HFFc6 (cell line): ENCODE measurements at regions not wholly inside any gene's neighbourhood (a gene's known extent, or its start where the extent isn't known, plus 50 kb on each side); places are given as distances from the start of the nearest gene placed in this dataset.

ENCODE experiments used
- DNase-seq: peaks from one replicate; pipeline ENCODE4 v3.0.0-alpha.2; 2018
- H3K27ac Mint-ChIP-seq: 2 replicates; pipeline ENCODE4 v1.8.0; 2020; ENCODE audit warnings: mild to moderate bottlenecking, mixed read lengths
- H3K27me3 Mint-ChIP-seq: 2 replicates; pipeline ENCODE4 v1.8.0; 2021; ENCODE audit warnings: mild to moderate bottlenecking, moderate library complexity, mixed read lengths; ENCODE audit not compliant: insufficient read depth
- H3K36me3 Mint-ChIP-seq: 2 replicates; pipeline ENCODE4 v1.8.0; 2021; ENCODE audit warnings: low read depth, mixed read lengths
- H3K4me1 Mint-ChIP-seq: 2 replicates; pipeline ENCODE4 v1.8.0; 2020; ENCODE audit warnings: low read depth, mixed read lengths
- H3K4me3 Mint-ChIP-seq: 2 replicates; pipeline ENCODE4 v1.8.0; 2020; ENCODE audit warnings: mild to moderate bottlenecking, moderate library complexity, mixed read lengths
- H3K9me3 Mint-ChIP-seq: 2 replicates; pipeline ENCODE4 v1.8.0; 2020; ENCODE audit warnings: mild to moderate bottlenecking, mixed read lengths
- CTCF ChIP-seq: fragments of 200-600 bp; sonication (generic); IDR thresholded peaks from 2 replicates; pipeline ENCODE4 v1.5.0; 2021; ENCODE audit warnings: antibody characterized with exemption, mild to moderate bottlenecking

GRCh38 chr18:66346833-66347588 is 256.9 kb downstream of the CDH19 start:
- Mint-ChIP-seq H3K27me3 (no peaks in the 10 kb centered on the region; the same call in 1 of the 2 replicates), H3K36me3 (no peaks in the 10 kb centered on the region), H3K9me3 (peaks cover 11% of the 10 kb centered on the region), H3K4me3 (no peak overlapping the region), H3K27ac (no peak overlapping the region), H3K4me1 (no peaks in the 10 kb centered on the region)
- no peak for DNase-seq
- no peak for TF ChIP-seq CTCF

GRCh38 chr18:66344227-66344626 is 259.7 kb downstream of the CDH19 start:
- TF ChIP-seq CTCF: no peak

GRCh38 chr18:66342577-66342976 is 261.3 kb downstream of the CDH19 start:
- H3K4me1 Mint-ChIP-seq: no peaks in the 10 kb centered on the region
- H3K36me3 Mint-ChIP-seq: no peaks in the 10 kb centered on the region
- H3K27me3 Mint-ChIP-seq: no peaks in the 10 kb centered on the region; the same call in none of the 2 replicates
- no peak overlapping the region for H3K27ac Mint-ChIP-seq
- no peak overlapping the region for H3K4me3 Mint-ChIP-seq
- H3K9me3 Mint-ChIP-seq: peaks cover 21% of the 10 kb centered on the region
- no peak for DNase-seq
- TF ChIP-seq CTCF: no peak

More at GRCh38 chr18:66344227-66344626, 259.7 kb downstream of the CDH19 start:
- H3K27ac Mint-ChIP-seq: no peak overlapping the region
- no peak overlapping the region for H3K4me3 Mint-ChIP-seq
- H3K4me1 Mint-ChIP-seq: no peaks in the 10 kb centered on the region
- no peaks in the 10 kb centered on the region for H3K36me3 Mint-ChIP-seq
- H3K9me3 Mint-ChIP-seq: peaks cover 19% of the 10 kb centered on the region
- no peak for DNase-seq
- H3K27me3 Mint-ChIP-seq: no peaks in the 10 kb centered on the region; the same call in none of the 2 replicates

- Mint-ChIP-seq H3K27ac (no peak overlapping the region), H3K4me3 (no peak overlapping the region), H3K27me3 (no peaks in the 10 kb centered on the region), H3K36me3 (no peaks in the 10 kb centered on the region), H3K4me1 (no peaks in the 10 kb centered on the region), H3K9me3 (peaks cover 20% of the 10 kb centered on the region)
- no peak for DNase-seq
- TF ChIP-seq CTCF: no peak
Measured at GRCh38 chr18:66334534-66334933, 269.4 kb downstream of the CDH19 start.

GRCh38 chr18:66329716-66330115 is 274.2 kb downstream of the CDH19 start:
- TF ChIP-seq CTCF: no peak
- no peak overlapping the region for H3K27ac Mint-ChIP-seq

More at GRCh38 chr18:66329716-66330115, 274.2 kb downstream of the CDH19 start:
- Mint-ChIP-seq H3K9me3 (peaks cover 20% of the 10 kb centered on the region), H3K4me3 (no peak overlapping the region), H3K36me3 (no peaks in the 10 kb centered on the region), H3K4me1 (no peaks in the 10 kb centered on the region), H3K27me3 (no peaks in the 10 kb centered on the region)
- DNase-seq: no peak
